OCI-LY7 (cell line): ENCODE measurements at regions not wholly inside any gene's neighbourhood (a gene's known extent, or its start where the extent isn't known, plus 50 kb on each side); places are given as distances from the start of the nearest gene placed in this dataset.

ENCODE experiments used
- EZH2phosphoT487 ChIP-seq: fragments of 200-600 bp; sonication (generic); IDR thresholded peaks from 2 replicates; pipeline ENCODE4 v1.6.1; 2018; ENCODE audit warnings: low read depth, borderline replicate concordance, mild to moderate bottlenecking, mixed run types, antibody characterized with exemption, low read length, moderate library complexity, mixed read lengths
- TF ChIP-seq, protein P1 (sequence below): fragments of 200-600 bp; sonication (generic); conservative IDR thresholded peaks from 2 replicates; pipeline ENCODE4 v1.5.1; 2014; ENCODE audit warnings: mild to moderate bottlenecking, antibody characterized with exemption, low read length, moderate library complexity, mixed read lengths

DNA sequence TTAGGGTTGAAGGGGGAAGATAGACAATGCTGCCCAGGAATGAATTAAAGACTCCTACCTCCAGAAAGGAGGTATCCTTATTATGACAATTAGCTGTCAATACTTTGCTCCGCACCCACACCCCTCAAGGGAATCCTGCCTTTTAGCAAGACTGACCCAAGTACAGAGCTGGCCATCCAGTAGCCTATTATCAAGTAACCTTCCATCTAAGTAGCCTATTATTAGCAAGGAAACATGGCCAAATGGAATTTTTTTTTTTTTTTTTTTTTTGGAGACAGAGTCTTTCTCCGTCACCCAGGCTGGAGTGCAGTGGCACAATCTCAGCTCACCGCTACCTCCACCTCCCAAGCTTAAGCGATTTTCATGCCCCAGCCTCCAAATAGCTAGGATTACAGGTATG is 161.3 kb downstream of the PMP22 start:
- TF ChIP-seq, protein P1, sequence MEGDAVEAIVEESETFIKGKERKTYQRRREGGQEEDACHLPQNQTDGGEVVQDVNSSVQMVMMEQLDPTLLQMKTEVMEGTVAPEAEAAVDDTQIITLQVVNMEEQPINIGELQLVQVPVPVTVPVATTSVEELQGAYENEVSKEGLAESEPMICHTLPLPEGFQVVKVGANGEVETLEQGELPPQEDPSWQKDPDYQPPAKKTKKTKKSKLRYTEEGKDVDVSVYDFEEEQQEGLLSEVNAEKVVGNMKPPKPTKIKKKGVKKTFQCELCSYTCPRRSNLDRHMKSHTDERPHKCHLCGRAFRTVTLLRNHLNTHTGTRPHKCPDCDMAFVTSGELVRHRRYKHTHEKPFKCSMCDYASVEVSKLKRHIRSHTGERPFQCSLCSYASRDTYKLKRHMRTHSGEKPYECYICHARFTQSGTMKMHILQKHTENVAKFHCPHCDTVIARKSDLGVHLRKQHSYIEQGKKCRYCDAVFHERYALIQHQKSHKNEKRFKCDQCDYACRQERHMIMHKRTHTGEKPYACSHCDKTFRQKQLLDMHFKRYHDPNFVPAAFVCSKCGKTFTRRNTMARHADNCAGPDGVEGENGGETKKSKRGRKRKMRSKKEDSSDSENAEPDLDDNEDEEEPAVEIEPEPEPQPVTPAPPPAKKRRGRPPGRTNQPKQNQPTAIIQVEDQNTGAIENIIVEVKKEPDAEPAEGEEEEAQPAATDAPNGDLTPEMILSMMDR: no peak
- no peak for TF ChIP-seq EZH2phosphoT487
